Ishikawa (cell line): ENCODE measurements at regions not wholly inside any gene's neighbourhood (a gene's known extent, or its start where the extent isn't known, plus 50 kb on each side); places are given as distances from the start of the nearest gene placed in this dataset.

ENCODE experiments used
- CEBPB ChIP-seq: IDR thresholded peaks from 2 replicates; pipeline ENCODE4 v1.6.1; 2012
- CREB1 ChIP-seq: IDR thresholded peaks from 2 replicates; pipeline ENCODE4 v1.6.1; 2012; ENCODE audit warnings: low read depth
- EGR1 ChIP-seq: IDR thresholded peaks from 2 replicates; pipeline ENCODE4 v1.6.1; 2012
- EP300 ChIP-seq: IDR thresholded peaks from 2 replicates; pipeline ENCODE4 v1.6.1; 2012; ENCODE audit warnings: borderline replicate concordance
- TAF1 ChIP-seq: IDR thresholded peaks from 2 replicates; pipeline ENCODE4 v1.6.1; 2012; ENCODE audit warnings: low read depth, mild to moderate bottlenecking
- TCF12 ChIP-seq: IDR thresholded peaks from 2 replicates; pipeline ENCODE4 v1.6.1; 2012; ENCODE audit warnings: low read depth
- TEAD4 ChIP-seq: IDR thresholded peaks from 2 replicates; pipeline ENCODE4 v1.6.1; 2012
- YY1 ChIP-seq: IDR thresholded peaks from 2 replicates; pipeline ENCODE4 v1.6.1; 2012; ENCODE audit warnings: low read depth
- TF ChIP-seq, protein P1 (sequence below): IDR thresholded peaks from 2 replicates; pipeline ENCODE4 v1.6.1; 2012
- TF ChIP-seq, protein P2 (sequence below): IDR thresholded peaks from 2 replicates; pipeline ENCODE4 v1.6.1; 2012
- TF ChIP-seq, protein P3 (sequence below): IDR thresholded peaks from 2 replicates; pipeline ENCODE4 v1.6.1; 2012; ENCODE audit warnings: low read depth, mild to moderate bottlenecking

DNA sequence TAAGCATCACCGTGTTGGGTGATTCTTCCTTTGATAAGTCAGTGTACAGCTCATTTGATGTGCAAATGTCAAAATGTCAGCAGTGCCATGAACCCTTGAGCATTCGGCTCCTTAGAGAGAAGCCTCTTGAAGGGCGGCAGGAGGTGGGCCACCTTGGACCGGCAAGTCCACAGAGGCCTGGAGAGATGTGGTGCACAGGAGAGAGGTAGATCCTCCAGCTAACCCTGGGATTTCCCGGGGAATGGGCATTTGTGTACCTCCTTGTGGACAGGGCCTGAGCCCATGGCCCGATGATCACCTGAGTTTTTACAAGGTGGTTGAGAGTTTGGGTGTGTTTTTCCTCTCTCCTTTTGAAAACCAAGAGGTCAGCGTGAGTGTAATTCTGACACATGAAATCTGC lies 133.2 kb upstream of the RCN1 start:
- no peak for TF ChIP-seq TCF12
- no peak for TF ChIP-seq CEBPB
- TF ChIP-seq, protein P1, sequence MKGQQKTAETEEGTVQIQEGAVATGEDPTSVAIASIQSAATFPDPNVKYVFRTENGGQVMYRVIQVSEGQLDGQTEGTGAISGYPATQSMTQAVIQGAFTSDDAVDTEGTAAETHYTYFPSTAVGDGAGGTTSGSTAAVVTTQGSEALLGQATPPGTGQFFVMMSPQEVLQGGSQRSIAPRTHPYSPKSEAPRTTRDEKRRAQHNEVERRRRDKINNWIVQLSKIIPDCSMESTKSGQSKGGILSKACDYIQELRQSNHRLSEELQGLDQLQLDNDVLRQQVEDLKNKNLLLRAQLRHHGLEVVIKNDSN: no peak
- TF ChIP-seq, protein P2, sequence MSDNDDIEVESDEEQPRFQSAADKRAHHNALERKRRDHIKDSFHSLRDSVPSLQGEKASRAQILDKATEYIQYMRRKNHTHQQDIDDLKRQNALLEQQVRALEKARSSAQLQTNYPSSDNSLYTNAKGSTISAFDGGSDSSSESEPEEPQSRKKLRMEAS: no peak
- no peak for TF ChIP-seq TAF1
- TF ChIP-seq EP300: no peak
- TF ChIP-seq CREB1: no peak
- TF ChIP-seq YY1: no peak
- TF ChIP-seq TEAD4: no peak
- TF ChIP-seq, protein P3, sequence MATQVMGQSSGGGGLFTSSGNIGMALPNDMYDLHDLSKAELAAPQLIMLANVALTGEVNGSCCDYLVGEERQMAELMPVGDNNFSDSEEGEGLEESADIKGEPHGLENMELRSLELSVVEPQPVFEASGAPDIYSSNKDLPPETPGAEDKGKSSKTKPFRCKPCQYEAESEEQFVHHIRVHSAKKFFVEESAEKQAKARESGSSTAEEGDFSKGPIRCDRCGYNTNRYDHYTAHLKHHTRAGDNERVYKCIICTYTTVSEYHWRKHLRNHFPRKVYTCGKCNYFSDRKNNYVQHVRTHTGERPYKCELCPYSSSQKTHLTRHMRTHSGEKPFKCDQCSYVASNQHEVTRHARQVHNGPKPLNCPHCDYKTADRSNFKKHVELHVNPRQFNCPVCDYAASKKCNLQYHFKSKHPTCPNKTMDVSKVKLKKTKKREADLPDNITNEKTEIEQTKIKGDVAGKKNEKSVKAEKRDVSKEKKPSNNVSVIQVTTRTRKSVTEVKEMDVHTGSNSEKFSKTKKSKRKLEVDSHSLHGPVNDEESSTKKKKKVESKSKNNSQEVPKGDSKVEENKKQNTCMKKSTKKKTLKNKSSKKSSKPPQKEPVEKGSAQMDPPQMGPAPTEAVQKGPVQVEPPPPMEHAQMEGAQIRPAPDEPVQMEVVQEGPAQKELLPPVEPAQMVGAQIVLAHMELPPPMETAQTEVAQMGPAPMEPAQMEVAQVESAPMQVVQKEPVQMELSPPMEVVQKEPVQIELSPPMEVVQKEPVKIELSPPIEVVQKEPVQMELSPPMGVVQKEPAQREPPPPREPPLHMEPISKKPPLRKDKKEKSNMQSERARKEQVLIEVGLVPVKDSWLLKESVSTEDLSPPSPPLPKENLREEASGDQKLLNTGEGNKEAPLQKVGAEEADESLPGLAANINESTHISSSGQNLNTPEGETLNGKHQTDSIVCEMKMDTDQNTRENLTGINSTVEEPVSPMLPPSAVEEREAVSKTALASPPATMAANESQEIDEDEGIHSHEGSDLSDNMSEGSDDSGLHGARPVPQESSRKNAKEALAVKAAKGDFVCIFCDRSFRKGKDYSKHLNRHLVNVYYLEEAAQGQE: no peak
- no peak for TF ChIP-seq EGR1
